ENCODE measurements at regions not wholly inside any gene's neighbourhood (a gene's known extent, or its start where the extent isn't known, plus 50 kb on each side); places are given as distances from the start of the nearest gene placed in this dataset.

- TF ChIP-seq DMTF1 (CRISPR knock-in tag; IDR thresholded peaks at IDR 0.05), result no peak
- TF ChIP-seq ZNF251 (CRISPR knock-in tag; IDR thresholded peaks at IDR 0.05), result no peak
- TF ChIP-seq, protein P1, sequence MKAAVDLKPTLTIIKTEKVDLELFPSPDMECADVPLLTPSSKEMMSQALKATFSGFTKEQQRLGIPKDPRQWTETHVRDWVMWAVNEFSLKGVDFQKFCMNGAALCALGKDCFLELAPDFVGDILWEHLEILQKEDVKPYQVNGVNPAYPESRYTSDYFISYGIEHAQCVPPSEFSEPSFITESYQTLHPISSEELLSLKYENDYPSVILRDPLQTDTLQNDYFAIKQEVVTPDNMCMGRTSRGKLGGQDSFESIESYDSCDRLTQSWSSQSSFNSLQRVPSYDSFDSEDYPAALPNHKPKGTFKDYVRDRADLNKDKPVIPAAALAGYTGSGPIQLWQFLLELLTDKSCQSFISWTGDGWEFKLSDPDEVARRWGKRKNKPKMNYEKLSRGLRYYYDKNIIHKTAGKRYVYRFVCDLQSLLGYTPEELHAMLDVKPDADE (CRISPR knock-in tag; IDR thresholded peaks at IDR 0.05), result no peak
- TF ChIP-seq BRD4 (CRISPR knock-in tag; IDR thresholded peaks at IDR 0.05), result no peak
Measured at GRCh38 chr1:198399452-198399851, 141.0 kb downstream of the ATP6V1G3 start (continued).

DNA sequence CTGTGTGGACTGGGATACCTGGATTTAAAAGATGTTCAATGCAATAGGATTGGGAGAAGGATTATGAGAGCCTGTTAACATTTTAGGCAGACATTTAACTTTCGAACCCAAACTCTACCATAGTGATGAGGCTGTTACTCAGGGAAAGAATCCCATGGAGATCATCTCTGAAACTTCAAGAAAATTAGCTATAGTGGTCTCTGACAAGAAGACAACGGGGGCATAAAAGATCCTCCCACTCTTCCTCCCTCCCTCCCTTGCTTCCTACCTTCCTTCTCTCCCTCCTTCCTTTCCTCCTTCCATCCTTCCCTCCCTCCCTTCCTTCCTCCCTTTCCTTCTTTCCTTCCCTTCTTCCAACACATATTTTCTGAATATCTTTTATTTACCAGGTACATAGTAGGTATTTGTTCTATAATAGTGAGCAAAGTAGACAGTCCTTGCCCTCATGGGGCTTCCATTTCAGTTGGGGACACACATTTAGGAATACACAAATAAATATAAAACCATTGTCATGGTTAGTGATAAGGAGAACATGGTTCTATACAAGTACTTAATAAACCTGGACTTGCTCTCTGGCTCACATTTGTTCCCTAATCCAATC is 143.2 kb downstream of the ATP6V1G3 start:
- 7% methylated on average over 2 of the region's 2 CpGs for WGBS (ENCODE audit: low lambda C conversion rate)
- Histone ChIP-seq H3K36me3 (replicated peaks in 1 of 2; ENCODE audit: control insufficient read depth in 1 of 2, insufficient read depth in 2 of 2, low read length in 2 of 2) (no peaks in the 10 kb centered on the region), H3K9ac (ENCODE audit: insufficient read depth, low read depth, low read length) (no peak overlapping the region), H3K79me2 (ENCODE audit: insufficient read depth, low read length) (no peaks in the 10 kb centered on the region), H4K20me1 (ENCODE audit: insufficient read depth, low read length) (no peaks in the 10 kb centered on the region), H3K27ac (ENCODE audit: extremely low read length, insufficient read depth, low read length) (no peak overlapping the region), H3K4me2 (ENCODE audit: low read depth, low read length) (no peak overlapping the region), H3K27me3 (ENCODE audit: control insufficient read depth in 1 of 2, insufficient read depth in 2 of 2, low read length in 2 of 2) (no peaks in the 10 kb centered on the region), H3K4me1 (ENCODE audit: insufficient read depth, low read length) (no peaks in the 10 kb centered on the region), H3K4me3 (replicated peaks in 1 of 3; ENCODE audit: insufficient read depth in 1 of 3, low read depth in 2 of 3, low read length in 3 of 3) (no peak overlapping the region), H3K9me3 (ENCODE audit: low read length) (no peaks in the 10 kb centered on the region), H2AFZ (ENCODE audit: low read length) (no peak overlapping the region)
- no TSS peak for BruUV-seq (replicated peaks)
- in situ Hi-C loops (cut with HindIII; ENCODE audit: extremely low pct_ligation_motif_present, low pct_unique_long_range_greater_than_20kb) (no loop called here), intact Hi-C loops (cut with micrococcal nuclease; ENCODE audit: unreplicated experiment) (no loop called here)
- ChIA-PET POLR2A (no interaction called here), CTCF (ENCODE audit: low intra/inter-chr PET ratio, low total read pairs) (no interaction called here)
- ATAC-seq, result no peak
- FAIRE-seq, result no peak
- DNase-seq (ENCODE audit: low spot score), result no peak
- TF ChIP-seq PCBP1 (IDR thresholded peaks at IDR 0.05; ENCODE audit: borderline replicate concordance, low read depth, low read length) (0 out of 2 replicates have a peak, but pooled peaks have one; percentile 74), ZNF570 (CRISPR knock-in tag; IDR thresholded peaks at IDR 0.05; ENCODE audit: borderline replicate concordance) (no peak), ZNF432 (CRISPR knock-in tag; IDR thresholded peaks at IDR 0.05; ENCODE audit: borderline replicate concordance) (no peak), BRCA1 (CRISPR knock-in tag; IDR thresholded peaks at IDR 0.05) (no peak), CHCHD3 (CRISPR knock-in tag; IDR thresholded peaks at IDR 0.05) (no peak), ZNF296 (CRISPR knock-in tag; conservative IDR thresholded peaks at IDR 0.05) (no peak), ZNF580 (CRISPR knock-in tag; IDR thresholded peaks at IDR 0.05; ENCODE audit: borderline replicate concordance, low read depth) (no peak), PLSCR1 (CRISPR knock-in tag; IDR thresholded peaks at IDR 0.05; ENCODE audit: borderline replicate concordance) (no peak), TBX2 (CRISPR knock-in tag; IDR thresholded peaks at IDR 0.05; ENCODE audit: borderline replicate concordance) (no peak), HNRNPK (IDR thresholded peaks at IDR 0.05; ENCODE audit: low read depth, low read length, poor library complexity, severe bottlenecking) (peak; percentile 85)
- TF ChIP-seq, protein P2, sequence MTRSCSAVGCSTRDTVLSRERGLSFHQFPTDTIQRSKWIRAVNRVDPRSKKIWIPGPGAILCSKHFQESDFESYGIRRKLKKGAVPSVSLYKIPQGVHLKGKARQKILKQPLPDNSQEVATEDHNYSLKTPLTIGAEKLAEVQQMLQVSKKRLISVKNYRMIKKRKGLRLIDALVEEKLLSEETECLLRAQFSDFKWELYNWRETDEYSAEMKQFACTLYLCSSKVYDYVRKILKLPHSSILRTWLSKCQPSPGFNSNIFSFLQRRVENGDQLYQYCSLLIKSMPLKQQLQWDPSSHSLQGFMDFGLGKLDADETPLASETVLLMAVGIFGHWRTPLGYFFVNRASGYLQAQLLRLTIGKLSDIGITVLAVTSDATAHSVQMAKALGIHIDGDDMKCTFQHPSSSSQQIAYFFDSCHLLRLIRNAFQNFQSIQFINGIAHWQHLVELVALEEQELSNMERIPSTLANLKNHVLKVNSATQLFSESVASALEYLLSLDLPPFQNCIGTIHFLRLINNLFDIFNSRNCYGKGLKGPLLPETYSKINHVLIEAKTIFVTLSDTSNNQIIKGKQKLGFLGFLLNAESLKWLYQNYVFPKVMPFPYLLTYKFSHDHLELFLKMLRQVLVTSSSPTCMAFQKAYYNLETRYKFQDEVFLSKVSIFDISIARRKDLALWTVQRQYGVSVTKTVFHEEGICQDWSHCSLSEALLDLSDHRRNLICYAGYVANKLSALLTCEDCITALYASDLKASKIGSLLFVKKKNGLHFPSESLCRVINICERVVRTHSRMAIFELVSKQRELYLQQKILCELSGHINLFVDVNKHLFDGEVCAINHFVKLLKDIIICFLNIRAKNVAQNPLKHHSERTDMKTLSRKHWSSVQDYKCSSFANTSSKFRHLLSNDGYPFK (CRISPR knock-in tag; IDR thresholded peaks at IDR 0.05; ENCODE audit: borderline replicate concordance), result no peak

Data from HepG2 (cell line).